ENCODE measurements at regions not wholly inside any gene's neighbourhood (a gene's known extent, or its start where the extent isn't known, plus 50 kb on each side); places are given as distances from the start of the nearest gene placed in this dataset.

DNA sequence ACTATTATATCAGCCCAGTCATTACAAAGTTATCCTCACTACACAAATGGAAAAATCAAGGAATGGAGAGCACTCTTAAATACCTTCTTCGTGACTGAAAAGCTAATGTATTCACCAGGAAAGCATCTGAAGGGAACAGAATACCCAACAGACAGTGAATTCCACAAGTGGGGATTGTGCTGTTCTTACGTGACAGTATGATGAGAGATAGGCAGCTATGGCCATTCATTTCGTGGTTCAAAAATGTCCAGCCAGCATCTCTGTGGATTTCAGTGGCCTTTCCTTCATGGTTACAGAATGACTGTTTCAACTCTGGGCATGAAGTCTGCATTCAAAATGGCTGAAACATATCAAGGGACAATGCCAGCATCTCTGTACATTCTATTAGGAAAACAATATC, 323.8 kb downstream of the PRELID2 start:
- Histone ChIP-seq H3K27ac (no peak overlapping the region), H3K27me3 (replicated peaks) (no peaks in the 10 kb centered on the region), H3K36me3 (replicated peaks) (no peaks in the 10 kb centered on the region), H3K4me3 (ENCODE audit: low read depth, low read length) (no peak overlapping the region)
- TF ChIP-seq, protein P1, sequence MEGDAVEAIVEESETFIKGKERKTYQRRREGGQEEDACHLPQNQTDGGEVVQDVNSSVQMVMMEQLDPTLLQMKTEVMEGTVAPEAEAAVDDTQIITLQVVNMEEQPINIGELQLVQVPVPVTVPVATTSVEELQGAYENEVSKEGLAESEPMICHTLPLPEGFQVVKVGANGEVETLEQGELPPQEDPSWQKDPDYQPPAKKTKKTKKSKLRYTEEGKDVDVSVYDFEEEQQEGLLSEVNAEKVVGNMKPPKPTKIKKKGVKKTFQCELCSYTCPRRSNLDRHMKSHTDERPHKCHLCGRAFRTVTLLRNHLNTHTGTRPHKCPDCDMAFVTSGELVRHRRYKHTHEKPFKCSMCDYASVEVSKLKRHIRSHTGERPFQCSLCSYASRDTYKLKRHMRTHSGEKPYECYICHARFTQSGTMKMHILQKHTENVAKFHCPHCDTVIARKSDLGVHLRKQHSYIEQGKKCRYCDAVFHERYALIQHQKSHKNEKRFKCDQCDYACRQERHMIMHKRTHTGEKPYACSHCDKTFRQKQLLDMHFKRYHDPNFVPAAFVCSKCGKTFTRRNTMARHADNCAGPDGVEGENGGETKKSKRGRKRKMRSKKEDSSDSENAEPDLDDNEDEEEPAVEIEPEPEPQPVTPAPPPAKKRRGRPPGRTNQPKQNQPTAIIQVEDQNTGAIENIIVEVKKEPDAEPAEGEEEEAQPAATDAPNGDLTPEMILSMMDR (IDR thresholded peaks at IDR 0.05; ENCODE audit: low read depth, low read length, missing control alignments) = no peak
- in situ Hi-C loops (cut with HindIII; ENCODE audit: low pct_ligation_motif_present, low sequenced_read_pairs) = no loop called here
- DNase-seq = no peak

DNA sequence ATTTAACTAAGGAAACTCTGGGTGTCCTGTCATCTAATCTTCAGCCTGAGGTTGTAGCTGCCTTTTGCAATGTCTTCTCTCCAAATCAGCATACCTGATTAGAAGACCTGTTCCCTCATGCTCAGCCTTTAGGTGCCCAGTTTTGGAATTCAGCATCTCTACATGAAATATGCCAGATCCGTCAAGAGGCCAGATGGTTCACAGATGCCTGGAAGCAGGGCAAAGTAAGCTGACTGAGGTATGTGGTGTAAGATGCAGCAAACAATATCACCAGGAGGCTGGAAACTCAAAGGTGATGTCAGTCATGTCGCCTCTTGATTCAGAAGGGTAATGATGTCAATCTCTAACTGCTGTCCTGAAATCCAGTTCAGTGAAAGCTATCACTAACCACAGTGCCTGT, 324.4 kb downstream of the PRELID2 start:
- no peak for DNase-seq
- H3K36me3 ChIP-seq (replicated peaks) = no peaks in the 10 kb centered on the region
- in situ Hi-C loops (cut with HindIII; ENCODE audit: low pct_ligation_motif_present, low sequenced_read_pairs) = no loop called here
- H3K27me3 ChIP-seq (replicated peaks) = no peaks in the 10 kb centered on the region
- TF ChIP-seq, protein P1 (IDR thresholded peaks at IDR 0.05; ENCODE audit: low read depth, low read length, missing control alignments) = no peak
- H3K4me3 ChIP-seq (ENCODE audit: low read depth, low read length) = no peak overlapping the region
- no peak overlapping the region for H3K27ac ChIP-seq

DNA sequence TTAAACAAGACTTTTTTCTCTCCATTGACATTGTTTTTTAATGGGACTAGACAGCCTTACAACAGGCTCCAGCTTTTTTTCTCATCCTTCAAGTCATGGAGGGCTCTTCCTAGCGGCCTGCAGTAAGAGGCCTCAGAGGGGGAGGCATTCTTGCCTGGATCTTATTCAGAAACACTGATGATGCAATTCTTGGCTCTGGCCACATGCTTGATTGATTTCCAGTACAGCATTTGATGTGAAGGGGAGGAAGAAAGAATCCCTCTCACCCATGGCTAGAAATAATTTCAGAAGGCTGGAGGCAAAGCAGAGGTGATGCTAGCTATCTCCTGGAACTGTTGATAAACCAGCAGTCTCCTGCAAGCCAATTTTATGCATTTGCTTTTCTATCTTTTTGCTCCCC, 324.8 kb downstream of the PRELID2 start:
- TF ChIP-seq, protein P1 (IDR thresholded peaks at IDR 0.05; ENCODE audit: low read depth, low read length, missing control alignments) = no peak
- in situ Hi-C loops (cut with HindIII; ENCODE audit: low pct_ligation_motif_present, low sequenced_read_pairs) = no loop called here
- DNase-seq = no peak

DNA sequence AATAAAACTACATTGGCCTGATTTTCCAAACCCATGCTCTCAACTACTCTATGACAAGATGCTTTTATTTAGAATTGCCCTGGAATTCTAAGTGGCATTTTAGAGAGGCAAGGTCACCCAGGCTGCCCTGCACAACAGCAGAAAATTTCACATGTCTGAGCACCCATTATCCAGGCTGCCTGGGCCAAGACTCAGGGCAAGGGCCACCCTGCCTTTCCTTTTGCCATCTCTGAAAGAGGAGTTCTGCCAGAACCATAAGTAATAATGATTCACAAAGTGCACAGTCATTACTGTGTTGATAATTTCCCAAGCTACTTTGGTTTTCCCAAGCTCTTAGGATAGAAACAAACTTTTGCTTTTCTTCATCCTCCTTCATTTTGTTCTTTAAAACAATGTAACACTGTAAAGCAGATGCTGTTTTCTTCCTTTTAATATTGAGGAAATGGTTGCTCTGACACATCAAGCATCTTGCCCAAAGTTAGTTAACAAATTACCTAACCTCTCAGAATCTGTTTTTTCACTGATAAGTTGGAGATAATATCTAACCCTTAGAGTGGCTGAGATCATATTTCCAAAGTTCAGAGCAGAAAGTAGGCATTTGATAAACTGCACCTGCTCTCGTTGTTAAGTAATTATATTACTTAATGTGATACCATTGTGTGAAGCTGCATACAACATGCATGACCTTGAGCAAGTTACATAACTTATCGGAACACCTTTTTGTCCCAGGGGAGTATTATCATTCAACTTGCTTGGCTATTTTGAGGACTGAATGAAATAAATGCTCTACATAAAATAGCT, 325.6 kb downstream of the PRELID2 start:
- Histone ChIP-seq H3K4me3 (ENCODE audit: low read depth, low read length) (no peak overlapping the region), H3K36me3 (replicated peaks) (no peaks in the 10 kb centered on the region), H3K27me3 (replicated peaks) (no peaks in the 10 kb centered on the region), H3K27ac (no peak overlapping the region)
- TF ChIP-seq, protein P1 (IDR thresholded peaks at IDR 0.05; ENCODE audit: low read depth, low read length, missing control alignments) = no peak
- no peak for DNase-seq
- in situ Hi-C loops (cut with HindIII; ENCODE audit: low pct_ligation_motif_present, low sequenced_read_pairs) = no loop called here

More for the DNA sequence above, 324.8 kb downstream of the PRELID2 start:
- Histone ChIP-seq H3K27ac (no peak overlapping the region), H3K27me3 (replicated peaks) (no peaks in the 10 kb centered on the region), H3K4me3 (ENCODE audit: low read depth, low read length) (no peak overlapping the region), H3K36me3 (replicated peaks) (no peaks in the 10 kb centered on the region)

DNA sequence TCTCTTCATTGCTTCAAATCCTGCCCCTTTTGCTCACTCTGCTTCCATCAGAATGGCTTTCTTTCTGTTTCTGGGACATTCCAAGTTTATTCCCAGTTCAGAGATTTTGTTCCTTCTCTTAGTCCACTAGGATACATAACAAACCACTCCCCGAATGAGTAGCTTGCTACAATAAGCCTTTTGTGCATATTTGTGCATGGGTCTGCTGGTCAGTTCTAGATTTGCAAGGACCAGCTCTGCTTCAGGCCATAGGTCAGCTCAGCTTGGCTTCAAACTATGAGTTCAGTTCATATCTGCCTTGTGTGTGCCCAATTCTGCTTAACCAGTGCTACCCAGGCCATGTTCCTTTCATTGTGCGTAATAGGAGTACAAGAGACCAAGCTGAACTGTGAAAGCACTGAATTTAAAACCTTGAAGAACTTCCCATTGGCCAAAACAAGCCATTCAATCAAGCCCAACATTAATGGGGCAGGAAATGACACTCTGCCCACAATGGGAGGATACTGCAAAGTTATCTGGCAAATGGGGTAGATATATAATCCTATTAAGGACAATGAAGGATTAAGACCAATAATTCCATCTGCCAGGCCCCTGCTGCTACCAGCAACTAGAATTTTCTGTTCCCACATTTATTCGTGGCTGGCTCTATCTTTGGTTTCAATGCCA, 328.8 kb downstream of the PRELID2 start:
- no peaks in the 10 kb centered on the region for H3K36me3 ChIP-seq (replicated peaks)
- H3K27ac ChIP-seq = no peak overlapping the region
- TF ChIP-seq, protein P1 (IDR thresholded peaks at IDR 0.05; ENCODE audit: low read depth, low read length, missing control alignments) = no peak
- no peak for DNase-seq
- in situ Hi-C loops (cut with HindIII; ENCODE audit: low pct_ligation_motif_present, low sequenced_read_pairs) = no loop called here
- no peak overlapping the region for H3K4me3 ChIP-seq (ENCODE audit: low read depth, low read length)
- no peaks in the 10 kb centered on the region for H3K27me3 ChIP-seq (replicated peaks)
